ENCODE measurements at regions not wholly inside any gene's neighbourhood (a gene's known extent, or its start where the extent isn't known, plus 50 kb on each side); places are given as distances from the start of the nearest gene placed in this dataset.

DNA sequence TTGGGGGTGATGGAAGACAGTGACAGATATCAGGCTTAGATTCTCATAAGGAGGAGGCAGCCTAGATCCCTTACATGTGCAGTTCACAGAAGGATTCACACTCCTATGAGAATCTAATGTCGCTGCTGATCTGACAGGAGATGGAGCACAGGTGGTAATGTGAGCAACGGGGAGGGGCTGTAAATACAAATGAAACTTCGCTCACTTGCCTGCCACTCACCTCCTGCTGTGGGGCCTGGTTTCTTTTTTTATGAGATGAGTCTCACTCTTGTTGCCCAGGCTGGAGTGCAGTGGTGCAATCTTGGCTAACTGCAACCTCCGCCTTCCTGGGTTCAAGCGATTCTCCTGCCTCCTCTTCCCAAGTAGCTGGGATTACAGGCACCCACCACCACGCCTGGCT is 258.6 kb downstream of the EN1 start:
- TF ChIP-seq SUZ12 (IDR thresholded peaks at IDR 0.05; ENCODE audit: extremely low read depth, insufficient read depth, insufficient read length) (no peak), ZNF274 (IDR thresholded peaks at IDR 0.05; ENCODE audit: low read depth, low read length) (no peak), YY1 (IDR thresholded peaks at IDR 0.05; ENCODE audit: insufficient read depth, insufficient read length) (no peak)

Measured in NT2/D1 (cell line).